ENCODE measurements at regions not wholly inside any gene's neighbourhood (a gene's known extent, or its start where the extent isn't known, plus 50 kb on each side); places are given as distances from the start of the nearest gene placed in this dataset.

DNA sequence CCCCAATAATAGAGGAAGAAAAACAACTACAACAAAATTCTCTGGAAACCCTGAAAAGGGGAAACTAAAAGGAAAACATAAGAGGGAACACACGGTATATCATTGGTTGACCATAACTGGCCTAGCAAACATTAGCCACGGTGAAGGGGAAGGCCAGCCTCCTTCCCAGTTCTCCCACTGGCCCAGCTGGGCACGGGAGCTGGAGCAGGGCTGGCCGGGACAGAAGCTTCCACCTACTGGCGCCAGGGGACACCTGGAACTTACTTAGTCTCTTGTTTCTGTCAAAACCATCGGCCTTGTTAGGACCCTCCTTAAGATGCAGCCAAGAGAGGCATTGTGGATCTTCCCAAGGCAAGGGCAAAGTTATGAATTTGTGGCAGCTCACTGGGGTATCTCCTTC is 56.1 kb upstream of the DLGAP1 start:
- Mint-ChIP-seq H3K27ac (no peak overlapping the region), H3K9me3 (peaks cover 32% of the 10 kb centered on the region), H3K4me1 (ENCODE audit: low read depth) (no peaks in the 10 kb centered on the region), H3K27me3 (ENCODE audit: low read depth) (no peaks in the 10 kb centered on the region), H3K36me3 (ENCODE audit: low read depth) (no peaks in the 10 kb centered on the region), H3K4me3 (ENCODE audit: low read depth) (no peak overlapping the region)
- intact Hi-C loops (cut with micrococcal nuclease), result no loop called here
- DNase-seq (ENCODE audit: low spot score), result no peak

DNA sequence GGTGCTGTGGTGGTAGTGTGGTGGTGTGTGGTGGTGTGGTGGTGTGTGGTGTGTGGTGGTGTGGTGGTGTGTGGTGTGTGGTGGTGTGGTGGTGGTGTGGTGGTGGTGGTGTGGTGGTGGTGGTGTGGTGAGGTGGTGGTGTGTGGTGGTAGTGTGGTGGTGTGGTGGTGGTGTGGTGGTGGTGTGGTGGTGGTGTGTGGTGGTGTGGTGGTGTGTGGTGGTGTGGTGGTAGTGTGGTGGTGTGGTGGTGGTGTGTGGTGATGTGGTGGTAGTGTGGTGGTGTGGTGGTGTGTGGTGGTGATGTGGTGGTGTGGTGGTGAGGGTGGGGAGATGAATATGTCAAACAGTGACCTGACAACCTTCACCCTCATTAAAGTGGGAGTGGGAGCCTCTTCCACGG is 55.6 kb upstream of the DLGAP1 start:
- intact Hi-C loops (cut with micrococcal nuclease), result no loop called here
- H3K4me1 Mint-ChIP-seq (ENCODE audit: low read depth), result no peaks in the 10 kb centered on the region
- no peak overlapping the region for H3K4me3 Mint-ChIP-seq (ENCODE audit: low read depth)
- peaks cover 34% of the 10 kb centered on the region for H3K9me3 Mint-ChIP-seq
- H3K27ac Mint-ChIP-seq, result no peak overlapping the region
- H3K27me3 Mint-ChIP-seq (ENCODE audit: low read depth), result no peaks in the 10 kb centered on the region
- H3K36me3 Mint-ChIP-seq (ENCODE audit: low read depth), result no peaks in the 10 kb centered on the region
- no peak for DNase-seq (ENCODE audit: low spot score)

DNA sequence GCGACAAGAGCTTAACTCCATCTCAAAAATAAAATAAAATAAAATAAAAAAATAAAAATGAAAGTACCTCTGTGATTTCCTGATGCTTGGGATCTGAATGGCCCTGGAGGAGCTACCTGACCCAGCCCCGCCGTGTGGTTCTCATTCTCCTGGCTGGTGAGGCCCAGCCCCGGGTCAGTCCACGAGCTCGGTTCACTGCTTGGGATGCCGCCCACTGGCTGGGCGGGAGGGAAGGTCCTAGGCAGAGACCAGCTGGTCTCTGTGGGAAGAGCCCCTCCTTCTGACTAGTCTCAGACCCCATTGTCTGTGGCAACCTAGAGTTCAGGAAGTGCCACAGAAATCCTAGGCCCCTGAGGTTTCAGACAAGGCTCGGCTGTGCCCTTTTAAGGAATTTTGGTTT is 55.1 kb upstream of the DLGAP1 start:
- Mint-ChIP-seq H3K9me3 (peaks cover 34% of the 10 kb centered on the region), H3K4me1 (ENCODE audit: low read depth) (no peaks in the 10 kb centered on the region), H3K4me3 (ENCODE audit: low read depth) (no peak overlapping the region), H3K27ac (no peak overlapping the region), H3K27me3 (ENCODE audit: low read depth) (no peaks in the 10 kb centered on the region), H3K36me3 (ENCODE audit: low read depth) (no peaks in the 10 kb centered on the region)
- DNase-seq (ENCODE audit: low spot score), result no peak
- intact Hi-C loops (cut with micrococcal nuclease), result no loop called here
